Epidermal melanocyte (primary cell): ENCODE measurements at regions not wholly inside any gene's neighbourhood (a gene's known extent, or its start where the extent isn't known, plus 50 kb on each side); places are given as distances from the start of the nearest gene placed in this dataset.

Experiments
- DNase-seq: peaks from one replicate; pipeline ENCODE4 v3.0.0; 2011; ENCODE audit warnings: low spot score; ENCODE audit not compliant: insufficient read length

GRCh38 chr6:91720324-91720723 lies 1133.5 kb upstream of the MAP3K7 start:
- no peak for DNase-seq

- no peak for DNase-seq
Measured at GRCh38 chr6:91719414-91719813, 1132.5 kb upstream of the MAP3K7 start.

- no peak for DNase-seq
Measured at GRCh38 chr6:91718198-91718597, 1131.3 kb upstream of the MAP3K7 start.

GRCh38 chr6:91717094-91717493 lies 1130.2 kb upstream of the MAP3K7 start:
- DNase-seq: no peak

GRCh38 chr6:91716361-91716760 lies 1129.5 kb upstream of the MAP3K7 start:
- DNase-seq: no peak

- DNase-seq: no peak
Measured at GRCh38 chr6:91715171-91715805, 1128.4 kb upstream of the MAP3K7 start.

GRCh38 chr6:91713911-91714310 lies 1127.0 kb upstream of the MAP3K7 start:
- no peak for DNase-seq

GRCh38 chr6:91711518-91711917 lies 1124.6 kb upstream of the MAP3K7 start:
- DNase-seq: no peak

GRCh38 chr6:91710342-91710741 lies 1123.5 kb upstream of the MAP3K7 start:
- no peak for DNase-seq

GRCh38 chr6:91708534-91708933 lies 1121.7 kb upstream of the MAP3K7 start:
- no peak for DNase-seq

- no peak for DNase-seq
Measured at GRCh38 chr6:91705646-91706045, 1118.8 kb upstream of the MAP3K7 start.

- DNase-seq: no peak
Measured at GRCh38 chr6:91704531-91704930, 1117.7 kb upstream of the MAP3K7 start.

GRCh38 chr6:91697010-91697695 lies 1110.3 kb upstream of the MAP3K7 start:
- no peak for DNase-seq

GRCh38 chr6:91695221-91695620 lies 1108.3 kb upstream of the MAP3K7 start:
- no peak for DNase-seq

GRCh38 chr6:91694016-91694654 lies 1107.3 kb upstream of the MAP3K7 start:
- no peak for DNase-seq

GRCh38 chr6:91691449-91691848 lies 1104.6 kb upstream of the MAP3K7 start:
- DNase-seq: no peak

- DNase-seq: no peak
Measured at GRCh38 chr6:91683240-91683639, 1096.4 kb upstream of the MAP3K7 start.

- no peak for DNase-seq
Measured at GRCh38 chr6:91681296-91681695, 1094.4 kb upstream of the MAP3K7 start.

GRCh38 chr6:91678679-91679446 lies 1092.0 kb upstream of the MAP3K7 start:
- DNase-seq: no peak

GRCh38 chr6:91672201-91672600 lies 1085.3 kb upstream of the MAP3K7 start:
- DNase-seq: no peak

GRCh38 chr6:91669871-91670268 lies 1083.0 kb upstream of the MAP3K7 start:
- DNase-seq: no peak
